RWPE2 (cell line): ENCODE measurements at regions not wholly inside any gene's neighbourhood (a gene's known extent, or its start where the extent isn't known, plus 50 kb on each side); places are given as distances from the start of the nearest gene placed in this dataset.

Experiments used
- ATAC-seq: fragments of 200-7000 bp; cut with Tn5 transposase; 3 replicates; pipeline ENCODE4 v1.9.1; 2021; ENCODE audit warnings: low read depth
- DNase-seq: peaks from one replicate; pipeline ENCODE4 v3.0.0-alpha.2; 2020; ENCODE audit warnings: low spot score
- H3K27ac ChIP-seq: fragments of 450-650 bp; 2 replicates; pipeline ENCODE4 v1.5.1; 2017; ENCODE audit warnings: mild to moderate bottlenecking; ENCODE audit not compliant: poor library complexity, severe bottlenecking
- H3K27me3 ChIP-seq: fragments of 250-450 bp; sonication (Bioruptor Pico); 2 replicates; pipeline ENCODE4 v1.5.1; 2021; ENCODE audit warnings: mild to moderate bottlenecking, moderate library complexity; ENCODE audit not compliant: insufficient read depth, poor library complexity, severe bottlenecking
- H3K36me3 ChIP-seq: fragments of 250-450 bp; sonication (Bioruptor Pico); 2 replicates; pipeline ENCODE4 v1.5.1; 2020; ENCODE audit warnings: low read depth, mild to moderate bottlenecking, moderate library complexity
- H3K4me1 ChIP-seq: fragments of 250-450 bp; sonication (Bioruptor Pico); 2 replicates; pipeline ENCODE4 v1.5.1; 2021; ENCODE audit warnings: mild to moderate bottlenecking, moderate library complexity; ENCODE audit not compliant: insufficient read depth, poor library complexity, severe bottlenecking
- H3K4me3 ChIP-seq: fragments of 250-450 bp; sonication (Bioruptor Pico); 2 replicates; pipeline ENCODE4 v1.5.1; 2021; ENCODE audit warnings: mild to moderate bottlenecking, moderate library complexity; ENCODE audit not compliant: severe bottlenecking
- H3K9me3 ChIP-seq: fragments of 250-450 bp; sonication (Bioruptor Pico); 2 replicates; pipeline ENCODE4 v1.5.1; 2021; ENCODE audit warnings: mild to moderate bottlenecking, moderate library complexity; ENCODE audit not compliant: severe bottlenecking
- CTCF ChIP-seq: fragments of 450-650 bp; IDR thresholded peaks from one replicate; pipeline ENCODE4 v1.5.1; 2017; ENCODE audit warnings: mild to moderate bottlenecking, moderate library complexity; ENCODE audit not compliant: poor library complexity, severe bottlenecking

GRCh38 chr3:80668100-80668499, 900.3 kb upstream of the ROBO1 start:
- H3K36me3 ChIP-seq = no peaks in the 10 kb centered on the region
- H3K4me3 ChIP-seq = no peak overlapping the region
- H3K27ac ChIP-seq = no peak overlapping the region
- no peak for DNase-seq
- TF ChIP-seq CTCF = no peak
- H3K4me1 ChIP-seq = no peaks in the 10 kb centered on the region
- no peaks in the 10 kb centered on the region for H3K27me3 ChIP-seq
- H3K9me3 ChIP-seq = no peaks in the 10 kb centered on the region
- ATAC-seq = no peak

DNA sequence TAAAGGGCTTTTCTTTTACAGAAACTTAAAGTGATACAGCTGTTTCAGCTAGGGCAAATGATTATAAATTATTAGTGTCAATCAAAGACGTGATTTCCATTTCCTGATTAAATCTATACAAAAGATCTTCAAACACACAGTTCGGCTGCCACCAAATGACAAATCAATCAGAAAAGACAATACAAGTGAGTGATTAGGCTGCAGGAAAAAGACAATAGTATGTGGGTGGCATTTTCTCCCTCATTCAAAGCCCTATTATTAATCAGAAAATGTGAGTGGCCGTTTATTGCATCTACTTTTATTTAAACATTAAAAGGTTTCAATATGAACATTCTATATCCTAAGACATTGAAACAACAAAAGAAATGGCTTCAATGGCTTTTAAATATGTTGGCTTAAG, 895.6 kb upstream of the ROBO1 start:
- no peak for TF ChIP-seq CTCF
- Histone ChIP-seq H3K9me3 (no peaks in the 10 kb centered on the region), H3K4me1 (no peaks in the 10 kb centered on the region), H3K36me3 (no peaks in the 10 kb centered on the region), H3K27me3 (no peaks in the 10 kb centered on the region), H3K4me3 (no peak overlapping the region), H3K27ac (no peak overlapping the region)
- no peak for DNase-seq
- no peak for ATAC-seq

- ATAC-seq (no peak), DNase-seq (no peak)
- Histone ChIP-seq H3K4me3 (no peak overlapping the region), H3K9me3 (no peaks in the 10 kb centered on the region), H3K4me1 (no peaks in the 10 kb centered on the region), H3K27ac (no peak overlapping the region), H3K27me3 (no peaks in the 10 kb centered on the region), H3K36me3 (no peaks in the 10 kb centered on the region)
- TF ChIP-seq CTCF = no peak
Observed at GRCh38 chr3:80655216-80655615, 887.4 kb upstream of the ROBO1 start.

DNA sequence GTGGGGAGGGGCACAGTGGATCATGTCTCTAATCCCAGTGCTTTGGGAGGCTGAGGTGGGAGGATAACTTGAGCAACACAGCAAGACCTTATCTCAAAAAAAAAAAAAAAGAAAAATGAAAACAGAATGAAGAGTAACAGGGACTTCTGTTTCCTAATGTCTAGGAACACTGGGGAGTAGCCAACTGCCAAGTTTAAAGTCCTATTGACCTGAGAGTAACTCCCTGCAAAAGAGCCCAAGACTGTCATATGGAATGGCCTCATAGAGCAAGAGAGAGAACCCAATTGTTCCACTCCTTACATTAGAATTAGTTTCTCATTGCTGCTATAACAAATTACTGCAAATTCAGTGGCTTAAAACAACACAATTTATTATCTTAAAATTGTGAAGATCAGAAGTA, 881.4 kb upstream of the ROBO1 start:
- no peaks in the 10 kb centered on the region for H3K9me3 ChIP-seq
- H3K4me3 ChIP-seq = no peak overlapping the region
- H3K4me1 ChIP-seq = no peaks in the 10 kb centered on the region
- H3K36me3 ChIP-seq = no peaks in the 10 kb centered on the region
- H3K27ac ChIP-seq = no peak overlapping the region
- no peak for DNase-seq
- H3K27me3 ChIP-seq = no peaks in the 10 kb centered on the region
- TF ChIP-seq CTCF = no peak
- no peak for ATAC-seq

GRCh38 chr3:80643421-80643820, 875.6 kb upstream of the ROBO1 start:
- H3K9me3 ChIP-seq = no peaks in the 10 kb centered on the region
- no peaks in the 10 kb centered on the region for H3K4me1 ChIP-seq
- ATAC-seq = no peak
- H3K36me3 ChIP-seq = no peaks in the 10 kb centered on the region
- no peak overlapping the region for H3K27ac ChIP-seq
- no peak overlapping the region for H3K4me3 ChIP-seq
- no peak for DNase-seq
- H3K27me3 ChIP-seq = no peaks in the 10 kb centered on the region
- TF ChIP-seq CTCF = no peak
